ENCODE measurements at regions not wholly inside any gene's neighbourhood (a gene's known extent, or its start where the extent isn't known, plus 50 kb on each side); places are given as distances from the start of the nearest gene placed in this dataset.

- Histone ChIP-seq H3K27ac (no peak overlapping the region), H3K4me1 (peaks cover 0 to 3% of the 10 kb centered on the region in 2 donors), H3K9me3 (no peaks in the 10 kb centered on the region), H3K4me3 (no peak overlapping the region), H3K36me3 (no peaks in the 10 kb centered on the region), H3K27me3 (no peaks in the 10 kb centered on the region)
- no peak for TF ChIP-seq CTCF (IDR thresholded peaks at IDR 0.05)
- TF ChIP-seq POLR2AphosphoS5 (IDR thresholded peaks at IDR 0.05), result no peak
- no peak for TF ChIP-seq POLR2A (IDR thresholded peaks at IDR 0.05)
- DNase-seq (ENCODE audit: low spot score in 2 of 2), result no peak
- intact Hi-C loops (cut with DNase I; ENCODE audit: low total_unique reads), result loop anchor here (10.0 kb wide), 1 partner anchor 794 kb away; the partner anchor contains the start of gene PTH1R
These were observed 53.7 kb upstream of the XCR1 start for GRCh38 chr3:46080969-46081345.

GRCh38 chr3:46080124-46080968 lies 53.1 kb upstream of the XCR1 start:
- DNase-seq (ENCODE audit: low spot score in 2 of 2), result no peak
- Histone ChIP-seq H3K27ac (no peak overlapping the region), H3K36me3 (no peaks in the 10 kb centered on the region), H3K27me3 (no peaks in the 10 kb centered on the region), H3K9me3 (no peaks in the 10 kb centered on the region), H3K4me1 (peaks cover 0 to 3% of the 10 kb centered on the region in 2 donors), H3K4me3 (no peak overlapping the region)
- no peak for TF ChIP-seq POLR2A (IDR thresholded peaks at IDR 0.05)
- no peak for TF ChIP-seq CTCF (IDR thresholded peaks at IDR 0.05)
- TF ChIP-seq POLR2AphosphoS5 (IDR thresholded peaks at IDR 0.05), result no peak
- intact Hi-C loops (cut with DNase I; ENCODE audit: low total_unique reads), result loop anchor here (10.0 kb wide), 1 partner anchor 794 kb away; the partner anchor contains the start of gene PTH1R

DNA sequence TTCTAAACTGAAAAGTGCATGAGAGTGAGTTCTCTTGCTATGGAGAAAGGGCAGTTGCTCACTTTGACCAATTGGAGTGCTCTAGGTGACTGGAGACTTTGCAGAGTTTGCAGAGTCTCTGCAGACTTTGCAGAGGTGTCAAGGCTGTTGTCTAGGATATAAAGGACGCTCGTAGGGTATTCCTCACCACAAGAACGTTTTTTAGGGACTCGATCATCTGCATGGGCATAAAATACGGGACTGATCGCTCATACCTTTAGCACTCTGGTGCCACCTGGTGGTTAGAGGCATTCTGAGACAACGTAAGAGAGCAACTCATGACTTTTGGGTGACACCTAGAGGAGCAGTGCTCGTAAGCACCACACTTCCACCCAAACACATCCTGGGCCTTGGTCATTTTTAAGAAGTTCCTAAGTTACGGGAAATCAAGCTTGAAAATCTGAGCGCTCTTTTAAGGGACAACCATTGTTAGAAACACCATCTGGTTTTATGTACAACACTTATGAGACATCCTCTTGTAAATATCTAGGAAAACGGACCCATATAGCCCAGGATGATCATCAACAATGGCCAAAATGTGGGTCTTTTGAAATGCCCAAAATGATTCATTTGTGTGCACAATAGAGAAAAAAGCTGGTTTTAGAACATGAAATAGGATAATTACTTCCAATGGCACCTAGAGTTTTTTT lies 51.6 kb upstream of the XCR1 start:
- H3K27ac ChIP-seq, result no peak overlapping the region
- no peaks in the 10 kb centered on the region for H3K27me3 ChIP-seq
- intact Hi-C loops (cut with DNase I; ENCODE audit: low total_unique reads), result loop anchor here (5.0 kb wide), 1 partner anchor 142 kb away; no protein-coding TSS in a partner anchor
- H3K4me3 ChIP-seq, result peak overlapping the region in 1 of 3 donors; percentile 7
- H3K9me3 ChIP-seq, result no peaks in the 10 kb centered on the region
- peaks cover 0 to 3% of the 10 kb centered on the region in 2 donors for H3K4me1 ChIP-seq
- no peaks in the 10 kb centered on the region for H3K36me3 ChIP-seq
- peak; percentile 81 to 87 for DNase-seq (ENCODE audit: low spot score in 2 of 2)
- TF ChIP-seq CTCF (IDR thresholded peaks at IDR 0.05) (peak; percentile 89 to 99 (median 98)), POLR2A (IDR thresholded peaks at IDR 0.05) (no peak), POLR2AphosphoS5 (IDR thresholded peaks at IDR 0.05) (peak in 1 of 3 donors; percentile 45)
